OCI-LY1 (cell line): ENCODE measurements at regions not wholly inside any gene's neighbourhood (a gene's known extent, or its start where the extent isn't known, plus 50 kb on each side); places are given as distances from the start of the nearest gene placed in this dataset.

Experiments
- H2AFZ ChIP-seq: fragments of 200-600 bp; sonication (generic), shearing (Covaris generic); 2 replicates; pipeline ENCODE4 v1.6.0; 2014; ENCODE audit warnings: antibody characterized with exemption, mild to moderate bottlenecking, low read length
- H3F3A ChIP-seq: fragments of 200-600 bp; sonication (generic), shearing (Covaris generic); 2 replicates; pipeline ENCODE4 v1.6.0; 2014; ENCODE audit warnings: mild to moderate bottlenecking, antibody characterized with exemption, low read length, moderate library complexity; ENCODE audit not compliant: insufficient read depth
- H3K27ac ChIP-seq: fragments of 200-600 bp; sonication (generic); 2 replicates; pipeline ENCODE4 v1.5.1; 2014; ENCODE audit warnings: low read length, mixed run types, mild to moderate bottlenecking, low read depth; ENCODE audit not compliant: poor library complexity, severe bottlenecking
- H3K27me3 ChIP-seq: fragments of 200-600 bp; sonication (generic); 2 replicates; pipeline ENCODE4 v1.6.0; 2014; ENCODE audit warnings: antibody characterized with exemption, mild to moderate bottlenecking, low read length, moderate library complexity; ENCODE audit not compliant: insufficient read depth
- H3K36me3 ChIP-seq: fragments of 200-600 bp; sonication (generic); 2 replicates; pipeline ENCODE4 v1.6.1; 2014; ENCODE audit warnings: mild to moderate bottlenecking, antibody characterized with exemption, low read length, moderate library complexity, mixed read lengths; ENCODE audit not compliant: insufficient read depth
- H3K4me1 ChIP-seq: fragments of 200-600 bp; sonication (generic); 2 replicates; pipeline ENCODE4 v1.5.1; 2014; ENCODE audit warnings: mild to moderate bottlenecking, low read length, moderate library complexity; ENCODE audit not compliant: insufficient read depth, severe bottlenecking
- H3K4me2 ChIP-seq: fragments of 200-600 bp; sonication (generic), shearing (Covaris generic); 2 replicates; pipeline ENCODE4 v1.6.1; 2014; ENCODE audit warnings: low read length
- H3K4me3 ChIP-seq: fragments of 200-600 bp; sonication (generic); 2 replicates; pipeline ENCODE4 v1.5.1; 2014; ENCODE audit warnings: low read length, low read depth, mild to moderate bottlenecking, mixed read lengths; ENCODE audit not compliant: poor library complexity, severe bottlenecking
- H3K79me2 ChIP-seq: fragments of 200-600 bp; shearing (Covaris generic); 2 replicates; pipeline ENCODE4 v1.6.1; 2016; ENCODE audit warnings: mixed run types, low read length, mixed read lengths; ENCODE audit not compliant: insufficient read depth
- H3K9ac ChIP-seq: fragments of 200-600 bp; sonication (generic), shearing (Covaris generic); 2 replicates; pipeline ENCODE4 v1.6.1; 2014; ENCODE audit warnings: mild to moderate bottlenecking, low read length, mixed read lengths
- H3K9me2 ChIP-seq: fragments of 200-600 bp; sonication (generic), shearing (Covaris generic); 2 replicates; pipeline ENCODE4 v1.6.1; 2014; ENCODE audit warnings: low read depth, mild to moderate bottlenecking, low read length, mixed read lengths
- H3K9me3 ChIP-seq: fragments of 200-600 bp; shearing (Covaris generic); 2 replicates; pipeline ENCODE4 v1.6.1; 2014; ENCODE audit warnings: low read length, mixed read lengths
- H4K20me1 ChIP-seq: fragments of 200-600 bp; sonication (generic), shearing (Covaris generic); 2 replicates; pipeline ENCODE4 v1.6.0; 2016; ENCODE audit warnings: mild to moderate bottlenecking, low read length; ENCODE audit not compliant: insufficient read depth
- CTCF ChIP-seq: fragments of 200-600 bp; sonication (generic), shearing (Covaris generic); IDR thresholded peaks from 2 replicates; pipeline ENCODE4 v1.5.1; 2017; ENCODE audit warnings: mild to moderate bottlenecking, antibody characterized with exemption, low read length, moderate library complexity, mixed read lengths
- EZH2 ChIP-seq: fragments of 200-600 bp; sonication (generic), shearing (Covaris generic); IDR thresholded peaks from 2 replicates; pipeline ENCODE4 v1.8.0; 2017; ENCODE audit warnings: borderline replicate concordance, mixed run types, mild to moderate bottlenecking, antibody characterized with exemption, low read length, moderate library complexity, mixed read lengths

GRCh38 chr10:123501148-123501547 is 165.0 kb upstream of the GPR26 start:
- TF ChIP-seq EZH2 (no peak), CTCF (no peak)
- H3K4me2 ChIP-seq, result no peak overlapping the region
- no peak overlapping the region for H2AFZ ChIP-seq
- H3K4me1 ChIP-seq, result no peaks in the 10 kb centered on the region
- no peaks in the 10 kb centered on the region for H3F3A ChIP-seq
- no peaks in the 10 kb centered on the region for H4K20me1 ChIP-seq
- H3K9me3 ChIP-seq, result no peaks in the 10 kb centered on the region
- H3K36me3 ChIP-seq, result no peaks in the 10 kb centered on the region
- no peak overlapping the region for H3K9ac ChIP-seq
- H3K4me3 ChIP-seq, result no peak overlapping the region
- H3K27ac ChIP-seq, result no peak overlapping the region
- no peaks in the 10 kb centered on the region for H3K79me2 ChIP-seq
- H3K27me3 ChIP-seq, result no peaks in the 10 kb centered on the region
- H3K9me2 ChIP-seq, result no peaks in the 10 kb centered on the region

GRCh38 chr10:123502983-123503382 is 163.2 kb upstream of the GPR26 start:
- no peaks in the 10 kb centered on the region for H3K79me2 ChIP-seq
- no peaks in the 10 kb centered on the region for H3K4me1 ChIP-seq
- no peak overlapping the region for H3K27ac ChIP-seq
- no peaks in the 10 kb centered on the region for H3K9me2 ChIP-seq
- TF ChIP-seq CTCF, result no peak
- TF ChIP-seq EZH2, result no peak
- no peak overlapping the region for H2AFZ ChIP-seq
- H3K9ac ChIP-seq, result no peak overlapping the region
- H3K27me3 ChIP-seq, result no peaks in the 10 kb centered on the region
- H3K36me3 ChIP-seq, result no peaks in the 10 kb centered on the region
- no peaks in the 10 kb centered on the region for H3K9me3 ChIP-seq
- no peak overlapping the region for H3K4me3 ChIP-seq
- H4K20me1 ChIP-seq, result no peaks in the 10 kb centered on the region
- no peaks in the 10 kb centered on the region for H3F3A ChIP-seq
- H3K4me2 ChIP-seq, result no peak overlapping the region

GRCh38 chr10:123506455-123506854 is 159.7 kb upstream of the GPR26 start:
- H2AFZ ChIP-seq, result no peak overlapping the region
- H3K4me2 ChIP-seq, result no peak overlapping the region
- no peaks in the 10 kb centered on the region for H4K20me1 ChIP-seq
- no peaks in the 10 kb centered on the region for H3K9me3 ChIP-seq
- H3K36me3 ChIP-seq, result no peaks in the 10 kb centered on the region
- no peak overlapping the region for H3K9ac ChIP-seq
- H3K9me2 ChIP-seq, result no peaks in the 10 kb centered on the region
- H3K79me2 ChIP-seq, result no peaks in the 10 kb centered on the region
- TF ChIP-seq EZH2 (no peak), CTCF (no peak)
- H3K27ac ChIP-seq, result no peak overlapping the region
- H3K4me1 ChIP-seq, result no peaks in the 10 kb centered on the region
- no peaks in the 10 kb centered on the region for H3K27me3 ChIP-seq
- H3K4me3 ChIP-seq, result no peak overlapping the region
- no peaks in the 10 kb centered on the region for H3F3A ChIP-seq
